ENCODE measurements at regions not wholly inside any gene's neighbourhood (a gene's known extent, or its start where the extent isn't known, plus 50 kb on each side); places are given as distances from the start of the nearest gene placed in this dataset.

- no peak for DNase-seq
These were observed 89.8 kb downstream of the PTTG1 start for GRCh38 chr5:160511280-160511929.

Measured in NCI-H1417 treated with DMSO at 0.1 percent for 48 hours (cell line).